K562 (cell line): ENCODE measurements at regions not wholly inside any gene's neighbourhood (a gene's known extent, or its start where the extent isn't known, plus 50 kb on each side); places are given as distances from the start of the nearest gene placed in this dataset.

Experiments used
- ATAC-seq: fragments of 200-7000 bp; cut with Tn5 transposase; 3 replicates; pipeline ENCODE4 v1.9.1; 2020; ENCODE audit warnings: moderate library complexity
- BruUV-seq: library from RNA; stranded (reverse); fragments of 400-500 nt; replicated peaks from 2 replicates; lab custom pipeline; 2021; lab: Mats Ljungman, UMichigan
- CTCF ChIA-PET: fragments of 300-600 bp; formaldehyde crosslinking; extraction: SDS; loops from one replicate; lab custom pipeline; 2021; ENCODE audit warnings: low intra/inter-chr PET ratio; lab: Yijun Ruan, JAX
- POLR2A ChIA-PET: fragments of 300-600, 350-650 bp; sonication (Branson Sonifier 250); formaldehyde crosslinking; extraction: SDS; loops from one replicate; lab custom pipeline; 2021; ENCODE audit warnings: antibody characterized with exemption, inconsistent platforms; lab: Yijun Ruan, JAX
- DNase-seq, 4 experiments: peaks; one replicate each; pipeline versions ENCODE4 v3.0.0 to v3.0.0-alpha.2; 2011 to 2018; ENCODE audit warnings: low spot score in 3 of 4, mixed read lengths in 3 of 4; ENCODE audit errors: extremely low read depth in 1 of 4
- FAIRE-seq: peaks from 2 replicates; lab custom pipeline; 2011; peaks lifted over from hg19 to GRCh38; lab: Jason Lieb, UNC
- H2AFZ ChIP-seq: 2 replicates; pipeline ENCODE4 v1.6.0; 2011; ENCODE audit warnings: low read depth, low read length, control low read depth, inconsistent platforms
- H3K27ac ChIP-seq: fragments of 200-600 bp; 3 replicates; pipeline ENCODE4 v1.8.0; 2011; ENCODE audit warnings: low read depth, mild to moderate bottlenecking, control low read depth, inconsistent platforms, low read length, moderate library complexity, mixed read lengths; ENCODE audit errors: extremely low read depth
- H3K27me3 ChIP-seq, 2 experiments: fragments of 300-600 bp in 1 of 2; 2 replicates in 1 of 2; 3 replicates in 1 of 2; pipeline versions ENCODE4 v1.6.0 to v1.8.0; 2011; ENCODE audit warnings: inconsistent platforms in 2 of 2, low read length in 2 of 2, mild to moderate bottlenecking in 1 of 2, mixed read lengths in 1 of 2, moderate library complexity in 1 of 2; ENCODE audit not compliant: control insufficient read depth in 2 of 2, insufficient read depth in 2 of 2
- H3K36me3 ChIP-seq: fragments of 300-600 bp; 3 replicates; pipeline ENCODE4 v1.8.0; 2011; ENCODE audit warnings: mild to moderate bottlenecking, low read length, inconsistent platforms; ENCODE audit not compliant: control insufficient read depth, insufficient read depth
- H3K4me1 ChIP-seq, 2 experiments: fragments of 200-600 bp in 1 of 2; replicated peaks in 1 of 2; 2 replicates in 1 of 2; 3 replicates in 1 of 2; pipeline versions ENCODE4 v1.5.1 to v1.8.0; 2011; ENCODE audit warnings: inconsistent platforms in 2 of 2, low read length in 2 of 2, mild to moderate bottlenecking in 1 of 2, mixed read lengths in 1 of 2, moderate library complexity in 1 of 2; ENCODE audit not compliant: control insufficient read depth in 2 of 2, insufficient read depth in 2 of 2
- H3K4me2 ChIP-seq: 2 replicates; pipeline ENCODE4 v1.6.1; 2011; ENCODE audit warnings: low read length, control low read depth, inconsistent platforms, mixed read lengths; ENCODE audit not compliant: insufficient read depth
- H3K4me3 ChIP-seq: fragments of 200-600 bp; sonication (generic), shearing (Covaris generic); 2 replicates; pipeline ENCODE4 v1.5.1; 2016; ENCODE audit warnings: control low read depth, inconsistent platforms
- H3K79me2 ChIP-seq: fragments of 200-600 bp; 3 replicates; pipeline ENCODE4 v1.8.0; 2011; ENCODE audit warnings: low read length, inconsistent platforms; ENCODE audit not compliant: control insufficient read depth, insufficient read depth
- H3K9ac ChIP-seq, 2 experiments: 2 replicates each; pipeline versions ENCODE4 v1.6.0 to v1.6.1; 2011; ENCODE audit warnings: low read depth in 2 of 2, low read length in 2 of 2, control low read depth in 1 of 2, inconsistent platforms in 1 of 2, mild to moderate bottlenecking in 1 of 2, mixed read lengths in 1 of 2; ENCODE audit not compliant: insufficient read depth in 1 of 2
- H3K9me1 ChIP-seq: one replicate; pipeline ENCODE4 v1.6.0; 2011; ENCODE audit warnings: inconsistent platforms, mild to moderate bottlenecking, low read length, moderate library complexity; ENCODE audit not compliant: control insufficient read depth, insufficient read depth
- H3K9me3 ChIP-seq: replicated peaks from 2 replicates; pipeline ENCODE4 v1.5.1; 2011; ENCODE audit warnings: low read depth, low read length, inconsistent platforms; ENCODE audit not compliant: control insufficient read depth, insufficient read depth
- H4K20me1 ChIP-seq: replicated peaks from 2 replicates; pipeline ENCODE4 v1.6.1; 2011; ENCODE audit warnings: low read length, inconsistent platforms, mixed read lengths; ENCODE audit not compliant: control insufficient read depth, insufficient read depth
- CLOCK ChIP-seq: fragments of 250-450 bp; sonication (Bioruptor Pico); IDR thresholded peaks from 2 replicates; pipeline ENCODE4 v1.4.0; 2020; ENCODE audit warnings: mild to moderate bottlenecking, moderate library complexity, borderline replicate concordance
- DNMT1 ChIP-seq: fragments of 450-650 bp; IDR thresholded peaks from 2 replicates; pipeline ENCODE4 v1.6.1; 2016; ENCODE audit warnings: antibody characterized with exemption, mild to moderate bottlenecking
- NEUROD1 ChIP-seq: fragments of 150-350 bp; IDR thresholded peaks from 2 replicates; pipeline ENCODE4 v1.6.1; 2014; ENCODE audit warnings: borderline replicate concordance, low read length, low read depth; ENCODE audit not compliant: partially characterized antibody
- PURB ChIP-seq: sonication (generic); formaldehyde crosslinking; IDR thresholded peaks from 2 replicates; pipeline ENCODE4 v1.9.0; 2021; ENCODE audit warnings: low read depth, mild to moderate bottlenecking, missing genetic modification reagents
- RBM14 ChIP-seq: fragments of 200-400 bp; formaldehyde crosslinking; IDR thresholded peaks from 2 replicates; pipeline ENCODE4 v1.6.1; 2018; ENCODE audit warnings: low read depth, mild to moderate bottlenecking, low read length, moderate library complexity, borderline replicate concordance; ENCODE audit not compliant: insufficient read depth
- RBM25 ChIP-seq: fragments of 200-400 bp; formaldehyde crosslinking; IDR thresholded peaks from 2 replicates; pipeline ENCODE4 v1.6.1; 2018; ENCODE audit warnings: low read length, low read depth, moderate library complexity; ENCODE audit not compliant: severe bottlenecking
- STAG1 ChIP-seq: sonication (generic); formaldehyde crosslinking; IDR thresholded peaks from 2 replicates; pipeline ENCODE4 v1.5.0; 2020; ENCODE audit warnings: missing genetic modification reagents, borderline replicate concordance
- TEAD2 ChIP-seq: fragments of 450-650 bp; IDR thresholded peaks from 2 replicates; pipeline ENCODE4 v1.6.1; 2016; ENCODE audit warnings: missing genetic modification characterization, control low read depth, missing compliant biosample characterization
- ZBTB40 ChIP-seq, 2 experiments: fragments of 450-650 bp in 1 of 2; sonication (generic) in 1 of 2; formaldehyde crosslinking in 1 of 2; IDR thresholded peaks; 2 replicates each; pipeline versions ENCODE4 v1.7.1 to v1.9.0; 2016 to 2022; ENCODE audit warnings: inconsistent platforms in 1 of 2, mild to moderate bottlenecking in 1 of 2, missing genetic modification reagents in 1 of 2
- WGBS: fragments of 100-300 bp; shearing (Covaris generic); methylation state at CpG from one replicate; pipeline ENCODE4 v1.1.6; 2016; ENCODE audit warnings: low coverage, mixed read lengths; ENCODE audit not compliant: insufficient coverage; ENCODE audit errors: missing lambda C conversion rate; 5-methylcytosine and 5-hydroxymethylcytosine counted together
- in situ Hi-C: fragments of 300-500 bp; cut with MboI; formaldehyde crosslinking; loops from 4 replicates; pipeline ENCODE4 v1.15.0; 2018; ENCODE audit warnings: inconsistent platforms, mixed read lengths
- intact Hi-C: fragments of 100-400 bp; cut with micrococcal nuclease; formaldehyde crosslinking; loops from 2 replicates; pipeline ENCODE4 v1.14.2; 2022

- ATAC-seq (no peak), DNase-seq (no peak), FAIRE-seq (no peak)
- Histone ChIP-seq H3K9me1 (no peaks in the 10 kb centered on the region), H3K36me3 (no peaks in the 10 kb centered on the region), H3K79me2 (no peaks in the 10 kb centered on the region), H3K27ac (no peak overlapping the region), H3K4me3 (no peak overlapping the region), H3K9ac (no peak overlapping the region; a peak in 1 of 4 replicates), H3K4me1 (peaks cover 0 to 27% of the 10 kb centered on the region in 2 experiments; a peak in 2 of 5 replicates), H4K20me1 (peaks cover 34% of the 10 kb centered on the region), H2AFZ (no peak overlapping the region), H3K4me2 (no peak overlapping the region), H3K27me3 (peaks cover 35 to 62% of the 10 kb centered on the region in 2 experiments; a peak in 4 of 5 replicates), H3K9me3 (no peaks in the 10 kb centered on the region)
- intact Hi-C loops = no loop called here
- in situ Hi-C loops = no loop called here
- BruUV-seq = no TSS peak
- WGBS = 34% methylated on average over 16 of the region's 19 CpGs
- CTCF ChIA-PET = no interaction called here
- POLR2A ChIA-PET = interaction anchor here (0.7 kb wide), 1 partner anchor 9 kb away, joined by 3 read pairs; no protein-coding TSS in a partner anchor
- TF ChIP-seq NEUROD1 (no peak), ZBTB40 (IDR thresholded peaks at IDR 0.05) (no peak), ZBTB40 (CRISPR knock-in tag; IDR thresholded peaks at IDR 0.05) (no peak), DNMT1 (no peak), STAG1 (CRISPR knock-in tag) (no peak), PURB (CRISPR knock-in tag) (no peak), CLOCK (no peak), RBM25 (no peak), RBM14 (no peak), TEAD2 (tag) (no peak)
These were observed 68.3 kb upstream of the HGFAC start for GRCh38 chr4:3373468-3373867.
